C4-2B (cell line): ENCODE measurements at regions not wholly inside any gene's neighbourhood (a gene's known extent, or its start where the extent isn't known, plus 50 kb on each side); places are given as distances from the start of the nearest gene placed in this dataset.

Source experiments
- CTCF ChIP-seq: fragments of 450-650 bp; conservative IDR thresholded peaks from 2 replicates; pipeline ENCODE4 v1.5.1; 2017; ENCODE audit warnings: mild to moderate bottlenecking
- ZFX ChIP-seq: fragments of 450-650 bp; IDR thresholded peaks from 2 replicates; pipeline ENCODE4 v1.6.1; 2017

DNA sequence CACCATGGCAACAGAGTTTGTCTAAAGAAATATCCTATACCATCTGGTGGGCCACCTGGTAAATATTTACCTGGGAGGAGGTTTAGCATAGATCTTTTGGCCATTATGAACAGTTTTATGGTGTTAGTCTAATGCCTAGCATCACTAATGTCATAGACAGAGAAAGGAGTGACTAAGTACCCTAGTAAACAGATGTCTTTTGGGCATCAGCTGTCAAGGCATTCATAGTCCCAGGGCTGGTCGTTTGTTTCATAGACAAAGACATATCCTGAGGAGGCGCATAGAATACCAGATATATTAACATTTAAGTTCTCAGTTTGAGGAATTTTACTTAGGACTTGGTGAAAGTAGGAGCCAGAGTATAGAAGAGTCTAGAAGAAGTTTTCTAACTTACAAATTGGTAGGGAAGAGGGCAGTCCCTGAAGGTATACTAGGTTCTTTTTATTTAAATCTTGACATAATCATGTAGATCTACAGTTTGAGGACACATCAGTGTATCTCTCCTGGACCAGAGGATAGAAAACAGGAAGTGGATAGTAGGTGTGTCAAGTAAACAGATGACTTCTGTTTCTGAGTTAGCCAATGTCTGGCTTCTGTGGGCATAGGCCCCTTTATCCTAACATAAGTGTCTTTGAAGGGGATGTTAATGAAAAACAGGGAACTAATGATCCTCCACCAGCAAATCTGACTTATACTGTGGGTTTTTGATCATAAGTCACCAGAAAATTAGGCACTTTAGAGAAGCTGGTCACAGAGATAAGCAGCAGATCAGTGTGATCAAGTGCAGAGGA is 105.0 kb upstream of the PRSS3 start:
- TF ChIP-seq CTCF (no peak), ZFX (no peak)
